ENCODE measurements at regions not wholly inside any gene's neighbourhood (a gene's known extent, or its start where the extent isn't known, plus 50 kb on each side); places are given as distances from the start of the nearest gene placed in this dataset.

DNA sequence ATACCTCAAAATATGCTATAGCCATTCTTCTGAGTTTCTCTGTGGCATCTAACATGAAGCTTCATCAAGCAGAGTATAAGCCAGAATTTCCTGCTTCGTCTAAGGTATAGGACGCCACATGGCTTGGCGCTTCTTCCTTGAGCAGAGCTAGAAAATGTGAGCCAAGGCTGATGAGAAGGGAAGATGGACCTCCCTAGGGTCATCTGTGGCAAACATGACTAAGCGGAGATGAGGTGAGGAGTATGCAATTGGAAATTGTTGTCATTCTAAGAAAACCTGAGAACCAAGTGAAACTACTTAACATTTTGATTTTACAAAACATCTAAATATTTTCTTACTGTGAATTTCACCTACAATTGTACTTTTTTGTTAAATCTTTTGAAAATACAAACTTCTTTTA is 466.5 kb downstream of the PSAT1 start:
- DNase-seq = no peak

DNA sequence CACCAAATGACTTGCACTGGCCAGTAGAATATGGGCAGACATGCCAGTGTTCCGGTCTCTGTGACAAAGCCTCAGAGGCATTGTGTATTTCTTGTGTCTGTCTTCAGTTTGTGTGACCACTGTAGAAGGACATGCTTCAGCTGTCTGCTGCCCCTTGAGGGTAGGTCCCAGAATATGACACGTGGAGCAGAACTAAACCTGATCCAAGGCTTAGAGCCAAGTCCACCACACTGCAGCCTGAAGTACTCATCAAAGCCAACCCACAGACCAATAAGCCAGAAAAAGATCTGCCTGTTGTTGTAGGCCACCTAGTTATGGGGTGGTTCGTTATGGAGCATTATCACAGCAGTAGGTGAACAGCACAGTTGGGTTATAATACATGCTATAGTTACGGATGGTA is 468.9 kb downstream of the PSAT1 start:
- no peak for DNase-seq

DNA sequence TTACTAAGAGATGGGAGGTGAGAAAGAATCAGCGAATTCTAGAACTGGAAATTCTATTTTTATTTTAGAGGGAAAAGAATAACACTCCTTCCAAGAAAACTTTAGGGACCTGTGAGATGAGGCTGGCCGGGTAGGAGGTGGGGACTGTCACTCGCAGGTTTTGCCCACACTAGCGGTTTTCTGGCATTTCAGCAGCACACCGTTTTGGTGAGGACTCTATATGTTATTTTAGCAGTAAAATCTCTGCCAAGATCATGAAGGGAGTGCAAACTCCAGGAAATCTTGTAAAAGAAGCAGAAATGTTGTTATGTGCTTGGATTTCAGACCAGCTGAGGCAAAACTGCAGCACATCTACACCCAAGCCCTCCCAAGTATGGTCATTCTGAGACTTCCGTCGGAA is 470.6 kb downstream of the PSAT1 start:
- no peak for DNase-seq

DNA sequence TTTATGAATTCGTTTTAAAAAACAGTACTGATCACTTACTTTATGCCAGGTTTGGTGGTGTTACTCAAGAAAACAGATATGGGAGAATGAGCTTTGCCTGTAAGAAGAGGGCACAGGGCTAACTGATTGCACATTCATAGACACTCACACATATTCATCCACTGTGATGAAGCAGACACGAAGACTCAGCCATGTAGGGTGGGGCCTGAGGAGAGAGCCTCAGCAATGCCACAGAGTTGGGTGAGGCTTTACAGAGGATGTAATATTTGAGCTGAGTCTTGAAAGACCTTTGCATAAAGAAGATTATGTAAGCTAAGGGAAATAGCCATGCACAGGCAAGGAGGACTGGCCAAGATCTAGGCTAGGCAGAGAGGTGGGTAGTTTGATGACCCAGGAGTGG is 472.8 kb downstream of the PSAT1 start:
- no peak for DNase-seq

DNA sequence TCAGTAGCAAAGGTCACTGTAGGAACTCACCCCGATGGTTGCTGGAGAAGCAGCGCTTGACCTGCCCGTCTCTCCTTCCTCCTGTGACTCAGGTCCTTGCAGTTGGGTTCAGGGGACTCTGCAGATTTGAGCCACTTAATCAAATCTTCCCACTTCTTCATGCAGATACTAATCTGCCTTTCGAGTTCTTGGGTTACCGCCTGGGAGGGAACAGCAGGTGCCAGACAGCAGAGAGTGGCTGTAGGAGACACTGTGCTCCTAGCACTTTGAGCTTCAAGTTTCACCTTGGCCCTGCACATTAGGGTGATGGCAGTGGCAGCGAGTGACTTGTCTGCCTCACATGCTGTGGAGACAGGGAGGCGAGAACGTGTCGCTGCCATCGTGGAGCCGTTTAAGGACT is 478.3 kb downstream of the PSAT1 start:
- DNase-seq = no peak

DNA sequence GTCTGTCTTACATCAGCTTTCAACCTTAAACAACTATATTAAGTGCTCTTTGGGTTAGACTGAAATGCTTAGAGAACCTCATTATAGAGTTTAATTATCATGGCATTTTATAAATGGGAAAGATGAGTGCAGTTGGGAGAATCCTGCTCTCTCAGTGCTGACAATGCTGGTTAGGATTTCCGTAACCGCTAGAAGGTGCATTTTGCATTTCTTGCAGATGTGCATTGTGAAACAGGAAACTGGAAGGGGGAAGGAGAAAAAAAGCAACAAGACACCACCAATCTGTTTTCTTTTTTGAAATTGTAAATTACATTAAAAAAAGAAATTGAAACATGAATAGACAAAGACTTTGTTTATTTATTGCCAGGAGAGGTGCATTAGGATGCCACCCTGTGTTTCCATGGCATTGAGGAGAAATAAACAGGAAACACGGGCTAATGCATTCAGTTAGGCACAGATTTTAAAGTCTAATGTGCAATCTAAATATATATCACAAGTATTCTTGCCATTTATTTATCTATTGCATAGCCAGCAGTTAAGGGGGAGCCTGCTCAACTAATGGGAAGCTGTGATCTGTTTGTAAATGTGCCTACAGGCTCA is 478.9 kb downstream of the PSAT1 start:
- no peak for DNase-seq

DNA sequence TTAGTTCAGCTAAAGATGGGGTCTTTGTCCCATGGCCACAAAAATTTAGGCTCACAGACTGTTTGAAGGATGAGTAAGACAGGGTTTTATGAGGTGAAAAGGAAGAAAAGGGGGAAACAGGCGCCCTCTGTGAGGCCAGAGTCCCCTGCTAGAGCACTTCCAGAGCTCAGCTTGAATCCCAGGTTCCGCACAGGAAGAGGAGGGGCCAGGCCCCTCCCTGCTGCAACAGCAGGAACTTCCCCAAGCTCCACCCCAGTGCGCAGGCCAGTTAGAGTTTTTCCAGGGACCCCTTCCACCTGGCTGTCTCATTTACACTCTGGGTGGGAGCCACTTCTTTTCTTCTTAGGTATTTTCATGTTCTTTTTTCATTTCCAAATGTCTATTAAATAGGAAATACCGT is 480.8 kb downstream of the PSAT1 start:
- no peak for DNase-seq

DNA sequence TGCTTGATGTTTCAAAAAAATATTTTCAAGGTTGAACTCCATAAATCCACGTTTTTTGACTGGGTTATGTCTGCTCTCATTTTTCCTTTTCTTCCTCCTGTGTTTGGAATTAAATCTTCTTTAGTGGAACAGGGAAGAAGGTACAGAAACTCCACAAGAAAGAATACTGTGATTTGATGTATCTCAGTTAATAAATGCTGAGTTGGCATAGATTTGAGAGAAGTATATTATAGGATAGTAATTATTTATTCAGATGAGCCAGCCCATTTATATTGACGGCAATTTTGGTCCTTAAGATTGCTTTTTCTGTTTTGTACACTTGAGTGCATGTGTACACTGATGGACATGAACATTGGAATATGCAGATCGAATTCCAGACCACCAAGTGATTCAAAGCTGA is 481.4 kb downstream of the PSAT1 start:
- no peak for DNase-seq

DNA sequence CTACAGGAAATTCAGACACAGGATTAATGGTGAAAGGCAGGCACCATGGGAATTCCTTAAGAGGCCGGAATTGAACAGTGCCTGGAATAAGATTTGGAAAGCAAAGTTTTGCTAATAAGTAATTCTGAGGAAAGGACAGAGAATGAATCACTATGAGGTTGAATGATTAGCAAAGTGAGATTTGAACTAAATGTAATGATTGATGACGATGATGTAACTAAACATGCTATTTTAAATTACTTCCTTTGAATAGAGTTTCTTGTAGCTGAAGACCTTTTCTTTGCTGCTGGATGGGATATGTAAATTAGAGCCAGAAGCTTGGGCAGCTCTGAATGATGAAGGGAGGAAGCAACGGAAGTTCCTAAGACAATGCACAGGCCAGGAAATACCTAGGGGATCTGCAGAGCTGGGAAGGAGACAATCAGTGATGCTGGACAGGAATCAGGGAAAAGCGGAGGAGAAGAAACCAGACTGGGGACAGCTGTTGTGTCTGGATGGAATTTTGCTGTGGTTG is 482.0 kb downstream of the PSAT1 start:
- DNase-seq = no peak

DNA sequence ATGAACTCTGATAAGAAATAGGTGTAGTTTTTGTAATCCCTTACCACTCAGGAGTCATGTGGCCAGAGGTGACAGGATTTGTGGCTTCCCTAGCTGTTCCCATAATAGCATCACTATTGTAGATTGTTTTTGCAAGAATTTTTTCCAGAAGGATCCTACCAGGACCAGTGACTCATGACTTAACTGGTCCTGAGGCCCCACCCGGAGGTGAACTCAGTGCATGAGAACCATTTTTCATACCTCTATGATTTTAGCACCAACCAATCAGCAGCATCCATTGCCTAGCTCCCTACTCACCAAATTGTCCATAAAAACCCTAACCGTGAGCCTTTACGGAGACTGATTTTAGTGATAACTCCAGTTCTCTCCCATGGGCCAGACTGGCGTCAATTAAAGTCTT is 484.8 kb downstream of the PSAT1 start:
- DNase-seq = no peak

DNA sequence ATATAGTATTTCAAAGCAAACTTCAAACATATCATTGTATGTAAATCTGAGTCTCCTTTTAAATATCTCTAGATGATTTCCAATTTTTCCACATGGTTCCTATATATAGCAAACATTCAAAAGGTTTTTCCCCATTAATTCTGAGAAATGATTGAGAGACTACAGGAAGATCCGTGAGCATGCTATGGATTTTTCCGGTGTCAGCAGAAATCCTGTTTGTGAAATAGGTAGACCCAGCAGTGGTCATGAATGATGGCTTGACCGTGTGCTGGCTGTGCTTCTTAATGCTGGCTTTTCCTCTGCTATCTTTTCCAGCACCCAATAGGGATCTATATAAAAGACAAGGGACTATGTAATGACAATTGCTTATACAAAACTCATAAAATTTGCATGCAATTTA is 485.3 kb downstream of the PSAT1 start:
- no peak for DNase-seq

DNA sequence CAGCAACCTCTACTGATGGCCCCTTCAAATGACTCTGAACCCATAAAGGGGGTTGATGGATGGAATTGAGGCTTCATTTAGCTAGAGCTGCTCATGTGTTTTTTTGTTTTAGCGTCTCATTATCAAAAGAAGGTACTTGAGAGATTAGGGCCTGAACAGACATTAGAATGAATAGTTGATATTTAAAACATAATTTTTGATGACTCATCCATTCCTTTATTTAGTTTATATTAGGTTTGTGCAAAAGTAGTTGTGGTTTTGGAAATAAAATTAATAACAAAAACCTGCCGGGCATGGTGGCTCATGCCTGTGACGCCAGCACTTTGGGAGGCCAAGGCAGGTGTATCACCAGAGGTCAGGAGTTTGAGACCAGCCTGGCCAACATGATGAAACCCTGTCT is 485.9 kb downstream of the PSAT1 start:
- no peak for DNase-seq

DNA sequence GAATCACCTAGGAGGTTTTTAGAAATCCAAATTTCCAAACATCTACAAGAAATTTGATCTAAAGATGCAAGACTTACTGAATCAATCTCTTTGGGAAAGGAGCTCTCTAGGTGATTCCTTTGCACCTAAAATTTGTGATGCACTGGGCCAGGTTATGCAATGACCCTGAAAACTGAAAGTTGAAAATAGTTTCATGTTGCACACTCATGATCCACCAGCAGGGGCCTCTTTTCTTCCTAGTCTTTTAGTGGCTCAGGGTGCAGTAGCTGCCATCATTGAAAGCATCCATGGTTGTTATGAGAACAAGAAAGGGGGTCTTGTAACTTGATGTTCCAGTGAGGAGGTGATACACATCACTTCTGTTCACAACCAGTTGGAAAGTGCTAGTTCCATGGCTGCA is 486.8 kb downstream of the PSAT1 start:
- DNase-seq = no peak

DNA sequence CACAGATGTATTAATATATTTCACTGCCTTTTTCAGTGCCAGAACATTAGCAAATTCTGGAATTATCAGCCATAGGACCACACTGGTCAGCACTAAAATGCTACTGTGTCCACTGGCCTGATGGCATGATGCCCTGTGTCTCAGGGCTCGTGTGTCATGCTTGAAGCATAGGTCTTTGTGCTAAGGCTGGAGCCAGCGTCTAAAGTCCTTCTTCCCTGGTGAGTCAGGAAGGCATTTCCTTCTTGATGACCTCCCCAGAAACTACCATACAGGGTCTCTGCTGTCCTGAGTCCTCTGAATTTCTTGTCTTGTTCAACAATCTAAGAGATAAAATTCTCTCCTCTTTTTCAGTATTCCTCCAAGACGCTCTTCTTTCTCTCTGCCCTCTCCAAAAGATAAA is 489.9 kb downstream of the PSAT1 start:
- no peak for DNase-seq

DNA sequence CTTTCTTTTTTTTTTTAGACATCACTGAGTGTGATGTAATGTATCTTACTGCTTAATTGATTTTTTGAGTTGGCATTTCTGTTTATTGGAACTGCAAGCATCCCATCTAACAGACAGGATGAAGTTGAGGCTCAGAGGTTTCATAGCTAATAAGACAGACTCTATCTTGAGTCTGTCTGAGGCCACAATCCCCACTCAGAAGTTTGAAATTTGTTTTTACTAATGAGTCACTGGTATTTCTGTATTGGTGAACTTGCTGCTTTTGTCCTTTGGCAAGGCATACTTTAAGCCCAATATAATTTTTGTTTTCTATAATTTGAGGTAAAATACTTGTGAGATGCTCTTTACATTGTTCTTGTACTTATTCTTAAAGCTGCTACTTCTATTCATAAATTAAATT is 491.2 kb downstream of the PSAT1 start:
- no peak for DNase-seq

DNA sequence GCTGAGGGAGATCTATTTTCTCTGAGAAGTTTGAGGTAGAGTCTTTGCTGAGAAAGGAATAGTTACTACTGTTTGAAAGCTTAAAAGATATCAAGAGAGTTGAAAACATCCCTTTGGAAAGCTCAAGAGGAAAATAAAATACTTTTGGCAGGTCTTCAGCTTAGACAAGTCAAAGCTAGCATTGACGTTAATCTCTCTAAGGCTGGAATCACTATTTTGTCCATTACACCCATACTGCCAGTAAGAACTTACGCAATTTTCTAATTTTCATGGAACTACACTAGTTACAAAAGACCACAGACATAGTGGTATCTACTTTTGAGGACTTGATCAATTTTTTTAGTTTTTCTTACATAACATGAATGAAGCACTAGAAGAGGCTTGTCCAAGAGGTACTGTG is 494.9 kb downstream of the PSAT1 start:
- DNase-seq = no peak

DNA sequence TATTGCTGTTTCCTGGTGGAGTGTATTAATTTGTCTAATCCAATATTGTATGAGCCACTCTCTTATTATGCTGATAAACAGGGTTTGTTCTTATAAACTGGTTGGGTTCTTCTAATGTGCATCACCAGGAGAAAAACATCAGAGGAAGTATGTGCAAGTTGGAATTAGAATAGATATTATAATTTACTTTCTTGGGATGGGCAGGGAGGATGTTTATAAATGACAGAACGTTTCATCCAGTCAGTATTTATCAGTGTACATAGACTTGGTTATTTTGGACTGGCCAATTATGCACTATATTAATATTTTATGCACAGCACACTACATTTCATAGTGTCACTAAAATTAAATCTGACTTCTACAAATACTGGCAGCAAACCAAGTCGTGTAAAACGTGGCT is 495.8 kb downstream of the PSAT1 start:
- no peak for DNase-seq

DNA sequence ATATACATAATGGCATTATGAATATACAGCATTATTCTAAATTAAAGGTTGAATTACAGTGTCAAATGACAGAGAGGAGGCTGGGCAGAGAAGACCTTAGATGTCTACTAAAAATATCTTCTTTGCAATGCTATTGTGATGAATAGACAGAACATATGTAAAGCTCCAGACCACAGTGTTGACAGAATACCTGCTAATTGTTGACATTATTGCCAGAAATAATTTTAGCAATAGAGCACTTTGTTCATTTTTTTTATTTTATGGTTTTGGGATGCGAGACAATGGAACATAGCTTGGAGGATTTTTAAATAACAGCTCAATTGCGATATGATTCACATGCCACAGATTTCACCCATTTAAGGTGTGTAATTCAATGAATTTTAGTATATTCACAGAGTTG is 508.8 kb downstream of the PSAT1 start:
- DNase-seq = no peak

DNA sequence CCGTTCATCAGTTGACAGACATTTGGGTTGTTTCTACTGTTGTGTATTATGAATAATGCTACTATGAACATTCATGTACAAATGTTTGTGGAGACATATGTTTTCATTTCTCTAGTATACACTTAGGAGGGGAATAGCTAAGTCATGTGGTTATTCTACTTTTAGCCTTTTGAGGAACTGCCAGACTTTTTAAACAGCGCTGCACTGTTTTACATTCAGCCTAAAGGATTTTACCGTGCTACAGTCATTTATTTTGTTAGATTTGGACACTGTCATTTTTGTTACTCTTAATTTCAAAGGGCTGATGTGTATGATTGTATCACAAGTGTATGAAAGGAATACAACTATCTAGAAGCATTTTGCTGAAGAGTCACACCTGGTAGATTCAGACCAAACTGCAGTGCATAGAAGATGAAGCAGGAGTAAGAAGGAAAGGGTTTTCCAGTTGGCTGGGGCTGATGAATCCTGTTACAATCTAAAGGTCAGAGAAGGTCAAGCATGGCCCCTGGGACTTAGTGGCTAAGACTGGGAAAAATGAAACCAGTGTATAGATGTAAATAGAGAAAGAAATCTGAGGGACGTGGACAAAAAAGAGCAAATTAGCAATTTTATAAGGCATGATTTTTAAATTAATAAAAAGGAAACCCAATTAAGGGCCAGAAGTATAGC is 509.7 kb downstream of the PSAT1 start:
- DNase-seq = no peak

DNA sequence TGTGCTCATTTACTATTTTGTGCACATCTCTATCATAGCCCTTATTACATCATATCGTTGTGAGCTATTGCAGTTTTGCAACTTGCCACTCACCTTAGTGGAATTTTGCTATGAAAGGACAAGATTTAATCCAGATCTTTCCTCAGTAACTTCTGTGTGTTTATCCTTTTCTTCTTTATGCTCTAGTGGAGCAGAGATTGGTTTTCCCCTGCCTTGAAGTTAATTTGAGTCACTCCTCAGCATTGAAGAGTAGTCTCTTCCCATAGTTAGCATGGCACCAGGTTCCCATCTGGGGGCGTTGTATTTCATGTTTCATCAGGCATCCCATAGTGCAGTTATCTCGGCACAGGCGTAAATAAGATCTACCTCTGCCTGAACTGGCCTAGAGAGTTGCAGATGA is 510.4 kb downstream of the PSAT1 start:
- no peak for DNase-seq

DNA sequence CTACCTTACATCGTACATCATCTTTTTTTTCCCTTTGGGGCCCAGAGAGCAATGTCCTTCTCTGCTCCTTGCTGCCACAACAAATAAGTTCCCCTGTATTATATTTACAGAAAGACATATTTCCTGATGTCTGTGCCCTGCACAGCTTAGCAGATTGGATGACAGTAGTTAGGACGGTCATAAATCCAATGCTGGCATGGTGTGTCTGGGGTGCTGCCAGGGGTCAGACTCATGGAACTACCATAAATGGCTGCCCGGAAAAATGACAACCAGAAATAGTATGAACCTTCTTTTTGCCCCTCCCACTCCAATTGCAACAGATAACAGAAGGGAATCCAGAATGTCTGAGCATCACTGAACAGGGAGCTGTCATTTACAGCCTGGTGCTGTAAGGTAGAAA is 511.1 kb downstream of the PSAT1 start:
- no peak for DNase-seq

DNA sequence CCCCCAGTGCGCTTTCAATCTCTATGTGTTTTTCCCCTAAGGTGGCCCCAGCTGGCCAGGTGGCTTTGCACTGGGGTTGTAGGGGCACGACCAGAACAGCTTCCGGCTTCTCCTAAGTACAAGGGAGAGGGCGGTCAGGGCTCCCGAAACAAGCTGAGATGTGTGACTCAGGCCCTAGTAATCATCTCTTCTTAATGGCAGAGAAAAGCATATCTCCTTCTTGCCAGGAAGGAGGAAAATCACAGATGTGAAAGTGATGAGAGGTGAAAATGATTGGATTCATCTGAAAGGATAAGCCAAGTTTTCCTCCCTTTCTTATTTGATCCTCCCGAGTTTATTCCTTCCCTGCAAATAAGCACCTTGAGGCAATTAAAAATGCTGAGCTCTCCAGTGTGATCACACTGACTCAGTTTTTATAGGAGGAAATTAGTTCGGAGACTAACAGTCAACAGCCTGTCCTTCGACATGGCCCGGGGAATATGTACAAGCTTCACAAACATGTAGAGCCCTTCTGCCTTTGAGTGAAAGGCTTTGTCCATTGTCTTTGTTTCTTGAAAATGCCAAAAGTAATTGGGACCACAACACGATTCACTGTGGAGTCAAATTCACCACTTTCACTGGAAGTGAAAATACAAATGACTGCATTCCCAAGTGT is 514.8 kb downstream of the PSAT1 start:
- DNase-seq = no peak

DNA sequence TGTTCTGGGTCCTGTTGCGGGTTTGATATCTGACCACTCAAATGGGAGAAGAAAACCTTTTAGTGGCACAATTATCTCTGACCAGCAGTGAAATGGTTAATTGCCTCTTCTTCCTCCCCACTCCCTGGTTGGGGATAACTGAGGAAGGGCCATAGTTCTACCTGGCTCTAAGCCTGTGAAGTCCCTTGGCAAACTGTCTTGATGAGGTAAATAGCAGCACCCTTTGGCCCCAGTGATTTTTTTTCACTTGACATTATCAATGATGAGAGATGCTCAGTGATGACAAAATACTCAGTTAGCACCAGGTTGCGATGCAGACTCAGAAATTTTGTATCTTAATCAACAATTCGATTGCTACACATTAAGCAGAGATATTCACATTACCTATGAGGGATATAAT is 515.7 kb downstream of the PSAT1 start:
- DNase-seq = no peak

DNA sequence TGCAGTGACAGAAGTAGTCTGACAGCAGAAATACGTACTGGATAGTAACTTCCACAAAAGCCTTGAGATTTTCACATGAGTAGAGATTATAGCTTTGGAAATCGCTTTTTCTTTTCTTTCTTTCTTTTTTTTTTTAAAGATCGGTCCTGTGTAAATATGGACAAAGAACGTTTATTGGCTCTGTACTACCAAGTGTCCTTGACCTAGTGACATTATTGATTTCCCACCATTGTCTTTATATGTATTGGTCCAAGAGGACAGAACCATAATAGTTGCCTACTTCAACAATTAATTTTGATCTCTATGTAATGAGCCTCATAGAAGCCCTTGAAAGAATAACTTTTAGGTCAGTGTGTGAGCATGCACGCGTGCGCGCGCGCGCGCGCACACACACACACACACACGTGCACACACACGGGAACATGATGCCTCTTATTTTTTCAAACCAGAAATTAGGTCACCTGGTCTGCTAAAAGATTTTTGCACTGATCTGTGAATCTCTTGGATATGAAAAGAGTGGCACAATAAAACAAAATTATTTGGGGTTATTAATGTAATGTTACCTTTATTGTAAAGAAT is 516.8 kb downstream of the PSAT1 start:
- DNase-seq = no peak
